CD8-positive, alpha-beta memory T cell (primary cell): ENCODE measurements at regions not wholly inside any gene's neighbourhood (a gene's known extent, or its start where the extent isn't known, plus 50 kb on each side); places are given as distances from the start of the nearest gene placed in this dataset.
A peak's percentile ranks its signal among the peaks of the same experiment; 100 is the strongest.

Source experiments
- CTCF ChIA-PET: fragments of 350-600 bp; sonication (Branson Sonifier 250); formaldehyde crosslinking; loops from one replicate; lab custom pipeline; 2021; ENCODE audit warnings: antibody characterized with exemption; lab: Charles Lee
- POLR2A ChIA-PET: fragments of 350-600 bp; sonication (Branson Sonifier 250); formaldehyde crosslinking; loops from one replicate; lab custom pipeline; 2021; ENCODE audit warnings: antibody characterized with exemption; lab: Charles Lee
- DNase-seq, 5 donors: peaks; one replicate each; pipeline versions ENCODE4 v3.0.0 to v3.0.0-alpha.2; 2020 to 2022; ENCODE audit warnings: mixed read lengths in 1 of 5
- H3K27ac ChIP-seq: one replicate; pipeline ENCODE4 v1.7.0; 2013; ENCODE audit warnings: low read depth, mild to moderate bottlenecking, low read length, moderate library complexity
- H3K27me3 ChIP-seq: 2 replicates; pipeline ENCODE4 v1.7.0; 2013; ENCODE audit warnings: low read length, mild to moderate bottlenecking; ENCODE audit not compliant: insufficient read depth, poor library complexity, severe bottlenecking
- H3K36me3 ChIP-seq: 2 replicates; pipeline ENCODE4 v1.7.0; 2013; ENCODE audit warnings: mild to moderate bottlenecking, low read length, moderate library complexity; ENCODE audit not compliant: insufficient read depth
- H3K4me1 ChIP-seq: 2 replicates; pipeline ENCODE4 v1.7.0; 2013; ENCODE audit warnings: mild to moderate bottlenecking, low read length, moderate library complexity; ENCODE audit not compliant: insufficient read depth
- H3K4me3 ChIP-seq: 2 replicates; pipeline ENCODE4 v1.7.0; 2013; ENCODE audit warnings: mild to moderate bottlenecking, low read length
- H3K9me3 ChIP-seq: 2 replicates; pipeline ENCODE4 v1.7.0; 2013; ENCODE audit warnings: mild to moderate bottlenecking, low read length
- H3K27ac Mint-ChIP-seq, 8 donors: one replicate each; pipeline ENCODE4 v1.8.0; 2020 to 2021; ENCODE audit warnings: mixed read lengths in 8 of 8, mild to moderate bottlenecking in 6 of 8, inconsistent platforms in 3 of 8, moderate library complexity in 3 of 8
- H3K27me3 Mint-ChIP-seq, 2 donors: one replicate each; pipeline ENCODE4 v1.8.0; 2020 to 2021; ENCODE audit warnings: mixed read lengths in 2 of 2, mild to moderate bottlenecking in 1 of 2, moderate library complexity in 1 of 2
- H3K36me3 Mint-ChIP-seq, 3 donors: one replicate each; pipeline ENCODE4 v1.8.0; 2020 to 2021; ENCODE audit warnings: mixed read lengths in 3 of 3, inconsistent platforms in 1 of 3, mild to moderate bottlenecking in 1 of 3
- H3K4me1 Mint-ChIP-seq, 3 donors: one replicate each; pipeline ENCODE4 v1.8.0; 2020 to 2021; ENCODE audit warnings: mixed read lengths in 3 of 3, inconsistent platforms in 1 of 3, mild to moderate bottlenecking in 1 of 3
- H3K4me3 Mint-ChIP-seq, 7 donors: one replicate each; pipeline ENCODE4 v1.8.0; 2020 to 2021; ENCODE audit warnings: mixed read lengths in 7 of 7, mild to moderate bottlenecking in 6 of 7, moderate library complexity in 4 of 7, inconsistent platforms in 2 of 7
- H3K9me3 Mint-ChIP-seq, 5 donors: one replicate each; pipeline ENCODE4 v1.8.0; 2020 to 2022; ENCODE audit warnings: mixed read lengths in 5 of 5, mild to moderate bottlenecking in 3 of 5, moderate library complexity in 2 of 5, inconsistent platforms in 1 of 5

- POLR2A ChIA-PET = no interaction called here
- Mint-ChIP-seq H3K4me3 (no peak overlapping the region), H3K9me3 (peaks cover 0 to 6% (median 0%) of the 10 kb centered on the region in 5 donors), H3K4me1 (no peaks in the 10 kb centered on the region), H3K27ac (no peak overlapping the region), H3K27me3 (no peaks in the 10 kb centered on the region), H3K36me3 (no peaks in the 10 kb centered on the region)
- Histone ChIP-seq H3K27me3 (no peaks in the 10 kb centered on the region), H3K36me3 (no peaks in the 10 kb centered on the region), H3K4me3 (no peak overlapping the region), H3K9me3 (no peaks in the 10 kb centered on the region), H3K27ac (no peak overlapping the region), H3K4me1 (no peaks in the 10 kb centered on the region)
- no peak for DNase-seq
- CTCF ChIA-PET = no interaction called here
Observed at GRCh38 chr2:220157312-220157711, 529.9 kb downstream of the SLC4A3 start.

DNA sequence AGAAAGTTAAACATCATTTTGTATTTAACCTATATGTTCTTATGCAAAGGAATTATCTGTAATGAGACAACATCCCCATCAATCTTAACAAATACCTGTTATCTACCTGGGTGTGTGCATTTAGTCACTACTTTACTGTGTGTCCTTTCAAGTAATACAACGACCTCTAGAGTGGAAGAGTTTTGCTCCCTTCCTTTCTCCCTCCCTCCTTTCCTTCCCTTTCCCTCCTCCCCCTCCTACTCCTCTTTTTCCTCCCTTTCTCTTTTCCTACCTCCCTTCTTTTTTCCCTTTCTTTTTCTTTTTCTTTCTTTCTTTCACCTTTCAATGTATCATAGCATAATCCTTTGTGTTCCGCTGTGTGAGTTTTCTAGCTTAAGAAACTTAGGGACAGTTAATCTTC lies 532.3 kb downstream of the SLC4A3 start:
- no peaks in the 10 kb centered on the region for H3K4me1 ChIP-seq

DNA sequence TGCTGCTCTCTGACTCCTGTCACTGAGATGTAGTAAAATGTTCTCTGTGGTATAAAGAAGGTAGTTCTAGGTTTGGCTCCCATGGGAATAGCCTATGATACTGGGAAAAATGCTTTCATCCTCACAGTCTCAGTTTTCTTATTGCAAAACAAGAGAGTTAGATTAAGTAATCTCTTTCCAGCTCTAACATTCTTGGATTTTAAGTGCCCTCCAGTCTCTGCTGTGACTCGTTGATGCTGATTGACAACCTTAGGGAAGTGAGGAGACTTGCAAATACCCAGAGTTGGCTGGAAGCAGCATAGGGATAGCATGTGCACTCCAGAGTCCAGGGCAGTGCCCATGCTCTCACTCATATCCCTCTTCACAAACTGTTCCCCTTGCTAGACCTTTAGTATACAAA lies 534.9 kb downstream of the SLC4A3 start:
- Histone ChIP-seq H3K36me3 (no peaks in the 10 kb centered on the region), H3K4me1 (no peaks in the 10 kb centered on the region), H3K4me3 (no peak overlapping the region), H3K27me3 (no peaks in the 10 kb centered on the region), H3K27ac (no peak overlapping the region), H3K9me3 (no peaks in the 10 kb centered on the region)
- no peak overlapping the region for H3K27ac Mint-ChIP-seq
- no peak overlapping the region for H3K4me3 Mint-ChIP-seq
- peaks cover 0 to 3% (median 0%) of the 10 kb centered on the region in 5 donors for H3K9me3 Mint-ChIP-seq
- no peak for DNase-seq
- no peaks in the 10 kb centered on the region for H3K36me3 Mint-ChIP-seq
- H3K27me3 Mint-ChIP-seq = peaks cover 0 to 2% of the 10 kb centered on the region in 2 donors
- POLR2A ChIA-PET = no interaction called here
- no peaks in the 10 kb centered on the region for H3K4me1 Mint-ChIP-seq
- CTCF ChIA-PET = no interaction called here

More for the DNA sequence above, 532.3 kb downstream of the SLC4A3 start:
- ChIA-PET POLR2A (no interaction called here), CTCF (no interaction called here)
- no peak overlapping the region for H3K27ac Mint-ChIP-seq
- H3K27ac ChIP-seq = no peak overlapping the region
- no peak overlapping the region for H3K4me3 ChIP-seq
- no peaks in the 10 kb centered on the region for H3K27me3 Mint-ChIP-seq
- peaks cover 0 to 6% (median 0%) of the 10 kb centered on the region in 5 donors for H3K9me3 Mint-ChIP-seq
- no peaks in the 10 kb centered on the region for H3K27me3 ChIP-seq
- H3K4me3 Mint-ChIP-seq = no peak overlapping the region
- no peak for DNase-seq
- no peaks in the 10 kb centered on the region for H3K9me3 ChIP-seq
- H3K36me3 ChIP-seq = no peaks in the 10 kb centered on the region
- no peaks in the 10 kb centered on the region for H3K4me1 Mint-ChIP-seq
- no peaks in the 10 kb centered on the region for H3K36me3 Mint-ChIP-seq

GRCh38 chr2:220163486-220163885 lies 536.1 kb downstream of the SLC4A3 start:
- Mint-ChIP-seq H3K4me1 (no peaks in the 10 kb centered on the region), H3K36me3 (no peaks in the 10 kb centered on the region), H3K27ac (no peak overlapping the region), H3K27me3 (peaks cover 0 to 2% of the 10 kb centered on the region in 2 donors), H3K4me3 (no peak overlapping the region), H3K9me3 (no peaks in the 10 kb centered on the region)
- no peaks in the 10 kb centered on the region for H3K9me3 ChIP-seq
- H3K36me3 ChIP-seq = no peaks in the 10 kb centered on the region
- no peaks in the 10 kb centered on the region for H3K4me1 ChIP-seq
- ChIA-PET CTCF (no interaction called here), POLR2A (no interaction called here)
- H3K4me3 ChIP-seq = no peak overlapping the region
- H3K27me3 ChIP-seq = no peaks in the 10 kb centered on the region
- no peak for DNase-seq
- no peak overlapping the region for H3K27ac ChIP-seq

DNA sequence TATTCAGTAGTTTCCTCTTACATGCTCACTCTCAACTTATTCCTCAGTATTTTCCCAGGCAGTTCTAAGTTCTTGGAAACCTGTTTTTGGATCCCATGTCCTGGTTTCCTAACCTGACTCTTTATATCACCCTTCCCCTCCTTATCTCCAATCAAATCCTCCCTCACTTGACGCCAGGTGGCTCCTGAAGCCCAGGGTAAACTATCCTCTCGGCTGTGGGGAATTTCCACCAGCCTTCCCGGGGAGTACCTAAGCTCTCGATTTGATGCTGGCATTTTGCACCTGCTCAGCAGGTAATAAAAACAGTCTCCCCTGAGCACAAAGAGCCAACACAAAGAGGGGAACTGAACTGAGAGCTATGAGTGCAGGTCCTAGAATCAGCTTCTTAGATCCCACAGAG lies 538.0 kb downstream of the SLC4A3 start:
- Histone ChIP-seq H3K4me1 (no peaks in the 10 kb centered on the region), H3K36me3 (no peaks in the 10 kb centered on the region), H3K27ac (no peak overlapping the region), H3K27me3 (no peaks in the 10 kb centered on the region), H3K4me3 (no peak overlapping the region), H3K9me3 (no peaks in the 10 kb centered on the region)
- CTCF ChIA-PET = no interaction called here
- no peaks in the 10 kb centered on the region for H3K4me1 Mint-ChIP-seq
- H3K36me3 Mint-ChIP-seq = no peaks in the 10 kb centered on the region
- H3K4me3 Mint-ChIP-seq = peak overlapping the region in 1 of 7 donors; percentile 8
- peaks cover 0 to 2% of the 10 kb centered on the region in 2 donors for H3K27me3 Mint-ChIP-seq
- no peak for DNase-seq
- no peak overlapping the region for H3K27ac Mint-ChIP-seq
- POLR2A ChIA-PET = no interaction called here
- no peaks in the 10 kb centered on the region for H3K9me3 Mint-ChIP-seq

DNA sequence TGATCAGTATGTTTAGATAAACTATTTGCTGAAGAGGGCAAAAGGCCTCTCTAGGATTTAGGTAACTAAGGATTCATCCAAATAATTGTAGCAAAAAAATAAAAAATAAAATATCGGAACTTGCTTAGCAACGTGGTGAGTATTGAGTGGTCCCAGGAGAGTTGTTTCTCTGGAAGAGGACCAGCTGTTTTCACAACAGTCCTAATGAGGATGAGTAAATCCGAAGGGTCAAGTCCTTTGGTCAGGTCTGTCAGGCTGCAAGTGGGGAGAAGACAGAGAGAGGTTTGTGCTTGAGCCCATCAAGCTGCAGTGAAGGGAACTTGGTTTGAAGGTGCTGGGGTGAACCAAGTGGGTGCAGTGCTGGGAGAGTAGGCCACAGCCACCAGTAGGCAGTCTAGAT lies 539.2 kb downstream of the SLC4A3 start:
- Mint-ChIP-seq H3K27me3 (peaks cover 0 to 3% of the 10 kb centered on the region in 2 donors), H3K4me1 (no peaks in the 10 kb centered on the region), H3K36me3 (no peaks in the 10 kb centered on the region), H3K9me3 (no peaks in the 10 kb centered on the region), H3K27ac (no peak overlapping the region), H3K4me3 (no peak overlapping the region)
- ChIA-PET CTCF (no interaction called here), POLR2A (no interaction called here)
- Histone ChIP-seq H3K36me3 (no peaks in the 10 kb centered on the region), H3K9me3 (no peaks in the 10 kb centered on the region), H3K4me3 (no peak overlapping the region), H3K27me3 (no peaks in the 10 kb centered on the region), H3K27ac (no peak overlapping the region), H3K4me1 (no peaks in the 10 kb centered on the region)
- no peak for DNase-seq

- no peaks in the 10 kb centered on the region for H3K9me3 ChIP-seq
- H3K27ac ChIP-seq = no peak overlapping the region
- Mint-ChIP-seq H3K9me3 (peaks cover 0 to 3% (median 0%) of the 10 kb centered on the region in 5 donors), H3K27ac (no peak overlapping the region), H3K4me1 (no peaks in the 10 kb centered on the region), H3K36me3 (no peaks in the 10 kb centered on the region), H3K27me3 (peaks cover 0 to 3% of the 10 kb centered on the region in 2 donors), H3K4me3 (no peak overlapping the region)
- CTCF ChIA-PET = no interaction called here
- POLR2A ChIA-PET = no interaction called here
- H3K4me3 ChIP-seq = no peak overlapping the region
- no peaks in the 10 kb centered on the region for H3K4me1 ChIP-seq
- H3K27me3 ChIP-seq = no peaks in the 10 kb centered on the region
- H3K36me3 ChIP-seq = no peaks in the 10 kb centered on the region
- no peak for DNase-seq
Observed at GRCh38 chr2:220167956-220168355, 540.5 kb downstream of the SLC4A3 start.

GRCh38 chr2:220168891-220169546 lies 541.6 kb downstream of the SLC4A3 start:
- Histone ChIP-seq H3K27me3 (no peaks in the 10 kb centered on the region), H3K27ac (no peak overlapping the region), H3K36me3 (no peaks in the 10 kb centered on the region), H3K9me3 (no peaks in the 10 kb centered on the region), H3K4me1 (no peaks in the 10 kb centered on the region), H3K4me3 (no peak overlapping the region)
- POLR2A ChIA-PET = no interaction called here
- Mint-ChIP-seq H3K9me3 (peaks cover 0 to 3% (median 0%) of the 10 kb centered on the region in 5 donors), H3K27ac (peak overlapping the region in 1 of 8 donors; percentile 48), H3K36me3 (no peaks in the 10 kb centered on the region), H3K4me1 (no peaks in the 10 kb centered on the region), H3K4me3 (no peak overlapping the region), H3K27me3 (peaks cover 0 to 3% of the 10 kb centered on the region in 2 donors)
- DNase-seq = no peak
- CTCF ChIA-PET = no interaction called here
